Panc1 (cell line): ENCODE measurements at regions not wholly inside any gene's neighbourhood (a gene's known extent, or its start where the extent isn't known, plus 50 kb on each side); places are given as distances from the start of the nearest gene placed in this dataset.

Experiments used
- POLR2AphosphoS5 ChIP-seq: IDR thresholded peaks from 2 replicates; pipeline ENCODE4 v1.6.1; 2012; ENCODE audit warnings: mild to moderate bottlenecking, low read depth, low read length, moderate library complexity
- REST ChIP-seq, 2 experiments: IDR thresholded peaks; 2 replicates each; pipeline ENCODE4 v1.6.1; 2011 to 2012; ENCODE audit warnings: low read depth in 2 of 2, control low read depth in 1 of 2, low read length in 1 of 2, mild to moderate bottlenecking in 1 of 2, moderate library complexity in 1 of 2; ENCODE audit not compliant: insufficient read depth in 1 of 2
- SIN3A ChIP-seq: IDR thresholded peaks from 2 replicates; pipeline ENCODE4 v1.6.1; 2012; ENCODE audit warnings: low read depth, mild to moderate bottlenecking, low read length, moderate library complexity, borderline replicate concordance; ENCODE audit not compliant: insufficient read depth
- TCF7L2 ChIP-seq: IDR thresholded peaks from 2 replicates; pipeline ENCODE4 v1.6.1; 2011; ENCODE audit warnings: mild to moderate bottlenecking, low read depth, low read length, inconsistent platforms
- TF ChIP-seq, protein P1 (sequence below): fragments of 450-650 bp; IDR thresholded peaks from 2 replicates; pipeline ENCODE4 v1.5.1; 2017; ENCODE audit warnings: mild to moderate bottlenecking

- TF ChIP-seq, protein P1, sequence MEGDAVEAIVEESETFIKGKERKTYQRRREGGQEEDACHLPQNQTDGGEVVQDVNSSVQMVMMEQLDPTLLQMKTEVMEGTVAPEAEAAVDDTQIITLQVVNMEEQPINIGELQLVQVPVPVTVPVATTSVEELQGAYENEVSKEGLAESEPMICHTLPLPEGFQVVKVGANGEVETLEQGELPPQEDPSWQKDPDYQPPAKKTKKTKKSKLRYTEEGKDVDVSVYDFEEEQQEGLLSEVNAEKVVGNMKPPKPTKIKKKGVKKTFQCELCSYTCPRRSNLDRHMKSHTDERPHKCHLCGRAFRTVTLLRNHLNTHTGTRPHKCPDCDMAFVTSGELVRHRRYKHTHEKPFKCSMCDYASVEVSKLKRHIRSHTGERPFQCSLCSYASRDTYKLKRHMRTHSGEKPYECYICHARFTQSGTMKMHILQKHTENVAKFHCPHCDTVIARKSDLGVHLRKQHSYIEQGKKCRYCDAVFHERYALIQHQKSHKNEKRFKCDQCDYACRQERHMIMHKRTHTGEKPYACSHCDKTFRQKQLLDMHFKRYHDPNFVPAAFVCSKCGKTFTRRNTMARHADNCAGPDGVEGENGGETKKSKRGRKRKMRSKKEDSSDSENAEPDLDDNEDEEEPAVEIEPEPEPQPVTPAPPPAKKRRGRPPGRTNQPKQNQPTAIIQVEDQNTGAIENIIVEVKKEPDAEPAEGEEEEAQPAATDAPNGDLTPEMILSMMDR = no peak
- no peak for TF ChIP-seq POLR2AphosphoS5
- TF ChIP-seq REST (IDR thresholded peaks at IDR 0.05; ENCODE audit: insufficient read depth in 1 of 2, low read depth in 2 of 2, low read length in 1 of 2) = no peak
- no peak for TF ChIP-seq TCF7L2
- TF ChIP-seq SIN3A = no peak
These were observed 384.5 kb downstream of the IRX1 start for GRCh38 chr5:3980156-3980555.
